HG03135 (cell line): ENCODE measurements at regions not wholly inside any gene's neighbourhood (a gene's known extent, or its start where the extent isn't known, plus 50 kb on each side); places are given as distances from the start of the nearest gene placed in this dataset.
"Not testable (repeated sequence)": the region's sequence is repeated elsewhere in the genome, so short reads cannot be mapped to it uniquely, and the experiment has no call there.

Source experiments
- ATAC-seq: cut with Tn5 transposase; IDR thresholded peaks from one replicate; pipeline ENCODE4 v1.9.1; 2021; ENCODE audit warnings: mild to moderate bottlenecking, moderate library complexity; ENCODE audit not compliant: unreplicated experiment

- no peak for ATAC-seq
Observed at GRCh38 chr1:196005426-196005825, 602.8 kb downstream of the KCNT2 start.

DNA sequence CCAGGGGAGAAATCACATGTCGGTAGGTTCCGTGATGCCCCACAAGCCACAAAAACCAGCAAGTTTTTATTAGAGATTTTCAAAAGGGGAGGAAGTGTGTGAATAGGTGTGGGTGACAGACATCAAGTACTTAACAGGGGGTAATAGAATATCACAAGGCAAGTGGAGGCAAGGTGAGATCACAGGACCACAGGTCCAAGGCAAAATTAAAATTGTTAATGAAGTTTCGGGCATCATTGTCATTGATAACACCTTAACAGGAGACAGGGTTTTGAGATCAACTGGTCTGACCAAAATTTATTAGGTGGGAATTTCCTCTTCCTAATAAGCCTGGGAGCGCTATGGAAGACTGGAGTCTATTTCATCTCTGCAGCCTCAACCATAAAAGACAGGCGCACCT, 603.9 kb downstream of the KCNT2 start:
- not testable (repeated sequence) for ATAC-seq

GRCh38 chr1:196002906-196003305, 605.3 kb downstream of the KCNT2 start:
- ATAC-seq: no peak

DNA sequence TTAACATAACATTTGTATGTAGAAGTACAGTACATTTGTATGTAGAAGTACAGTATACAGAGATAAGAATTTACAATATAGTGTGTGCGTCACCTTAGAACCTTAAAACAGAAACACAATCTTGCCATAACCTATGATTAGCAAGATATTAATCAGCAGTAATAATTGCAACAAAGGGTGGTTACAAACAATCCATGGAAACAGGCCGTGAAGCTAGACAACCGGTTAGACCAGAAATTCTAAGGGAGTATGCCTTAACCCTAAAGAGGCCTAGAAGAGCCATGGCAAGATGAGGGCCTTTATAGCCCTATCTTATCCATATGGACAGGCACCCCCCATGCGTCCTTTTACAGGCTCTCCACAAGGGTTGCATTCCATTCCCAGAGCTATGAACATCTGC, 605.9 kb downstream of the KCNT2 start:
- ATAC-seq: not testable (repeated sequence)

GRCh38 chr1:196001188-196001587, 607.1 kb downstream of the KCNT2 start:
- no peak for ATAC-seq

GRCh38 chr1:195999022-195999421, 609.2 kb downstream of the KCNT2 start:
- ATAC-seq: no peak

- no peak for ATAC-seq
Observed at GRCh38 chr1:195981448-195982139, 626.6 kb downstream of the KCNT2 start.

GRCh38 chr1:195979646-195980045, 628.6 kb downstream of the KCNT2 start:
- no peak for ATAC-seq

DNA sequence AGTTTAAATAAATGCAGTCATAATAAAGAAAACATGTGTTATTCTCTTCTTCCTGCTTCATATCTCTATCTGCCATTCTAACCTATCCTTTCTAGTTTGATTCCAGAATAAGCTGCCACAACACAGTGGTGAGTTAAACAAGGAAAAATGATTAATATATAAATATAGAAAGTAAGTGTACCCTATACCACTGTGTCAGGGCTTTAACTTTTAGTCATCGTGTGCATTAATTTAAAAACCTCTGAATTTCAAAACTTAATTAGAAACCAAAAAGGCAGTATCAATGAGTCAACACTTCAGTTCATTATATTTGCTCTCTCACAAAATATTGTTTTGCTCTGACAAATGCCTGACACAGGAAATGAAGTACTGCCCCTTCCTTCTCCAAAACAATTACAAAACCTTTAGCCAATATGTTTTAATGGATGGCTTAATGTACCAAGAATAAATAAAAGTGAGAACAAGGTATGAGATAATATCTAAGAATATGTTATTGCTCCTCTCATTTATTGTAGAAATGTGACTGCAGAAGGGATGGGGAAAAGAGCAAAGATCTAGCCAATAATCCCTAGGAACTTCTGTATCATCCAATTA, 634.8 kb downstream of the KCNT2 start:
- ATAC-seq: no peak

- no peak for ATAC-seq
Observed at GRCh38 chr1:195971589-195971988, 636.7 kb downstream of the KCNT2 start.

GRCh38 chr1:195970209-195970608, 638.0 kb downstream of the KCNT2 start:
- no peak for ATAC-seq

DNA sequence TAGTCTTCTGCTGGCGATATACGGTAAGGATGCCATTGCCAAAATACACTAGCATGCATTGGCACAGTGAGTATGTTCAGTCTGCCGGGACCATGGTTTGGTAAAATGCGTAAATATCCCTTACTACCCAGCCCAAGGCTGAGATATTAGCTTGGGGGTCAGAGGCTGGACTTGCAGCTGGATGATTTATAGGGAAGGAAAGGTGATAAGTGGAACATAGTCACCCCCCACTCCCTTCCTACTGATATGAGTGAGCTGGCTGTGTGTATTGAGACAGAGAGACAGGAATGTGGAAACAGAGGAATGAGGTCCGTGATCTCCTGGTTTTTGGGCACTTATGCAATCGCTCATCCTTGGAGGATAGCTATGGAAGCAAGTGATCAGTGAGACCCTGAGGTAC, 642.8 kb downstream of the KCNT2 start:
- ATAC-seq: no peak

DNA sequence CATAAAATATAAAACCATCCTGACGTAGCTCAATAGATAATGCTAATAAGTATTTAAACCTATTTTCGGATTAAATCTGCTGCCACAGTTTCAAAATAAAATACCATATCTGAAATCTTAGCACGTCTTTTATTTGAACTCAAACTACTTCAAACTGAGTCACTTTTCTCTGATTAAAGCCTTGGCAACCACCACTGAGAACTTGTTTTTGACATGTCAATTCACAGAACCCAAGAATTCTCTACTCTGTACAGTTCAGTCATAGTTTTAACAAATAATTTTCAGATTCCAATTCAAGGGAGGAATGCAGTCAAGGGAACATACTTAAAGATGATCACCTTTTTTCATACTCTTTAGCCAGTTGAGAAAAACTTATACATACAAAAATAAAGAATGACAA, 643.2 kb downstream of the KCNT2 start:
- no peak for ATAC-seq

- ATAC-seq: no peak
Observed at GRCh38 chr1:195964516-195964915, 643.7 kb downstream of the KCNT2 start.

- no peak for ATAC-seq
Observed at GRCh38 chr1:195962051-195962450, 646.2 kb downstream of the KCNT2 start.

DNA sequence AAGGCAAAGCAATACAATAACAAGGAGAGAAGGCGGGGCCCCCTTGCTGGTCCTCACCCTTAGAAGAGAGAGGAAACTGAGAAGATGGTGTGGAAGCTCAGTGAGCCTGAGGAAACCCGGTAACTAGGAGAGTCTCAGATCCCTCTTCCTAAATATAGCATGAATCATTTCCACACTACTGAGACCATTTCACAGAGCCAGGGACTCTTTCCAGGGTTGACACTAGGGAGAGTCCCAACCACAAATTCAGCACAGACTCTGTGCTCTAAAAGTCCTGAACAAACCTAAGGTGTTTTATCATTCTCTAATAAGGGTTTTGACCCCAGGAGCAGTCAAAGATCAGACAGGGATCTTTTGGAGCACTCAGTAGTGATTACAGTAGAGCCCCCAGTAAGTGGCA, 647.7 kb downstream of the KCNT2 start:
- no peak for ATAC-seq

DNA sequence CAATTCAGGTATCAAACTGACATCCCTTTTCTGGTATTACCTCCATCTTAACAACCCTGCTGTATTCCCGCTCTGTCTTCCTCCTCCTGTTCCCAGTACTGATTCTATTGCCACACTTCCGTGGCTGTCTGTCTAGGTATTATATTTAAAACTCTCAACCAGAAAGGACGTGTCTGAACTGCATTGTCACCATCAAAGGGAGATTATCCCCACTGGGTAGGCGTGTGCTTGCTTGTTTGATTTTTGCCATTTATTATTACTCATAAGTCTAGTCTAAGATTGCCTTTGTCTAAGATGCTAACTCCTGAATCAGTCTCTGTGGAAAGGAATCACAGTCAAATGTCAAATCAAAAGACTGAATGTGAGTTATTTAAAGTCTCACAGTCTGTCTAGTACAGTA, 650.1 kb downstream of the KCNT2 start:
- ATAC-seq: no peak

DNA sequence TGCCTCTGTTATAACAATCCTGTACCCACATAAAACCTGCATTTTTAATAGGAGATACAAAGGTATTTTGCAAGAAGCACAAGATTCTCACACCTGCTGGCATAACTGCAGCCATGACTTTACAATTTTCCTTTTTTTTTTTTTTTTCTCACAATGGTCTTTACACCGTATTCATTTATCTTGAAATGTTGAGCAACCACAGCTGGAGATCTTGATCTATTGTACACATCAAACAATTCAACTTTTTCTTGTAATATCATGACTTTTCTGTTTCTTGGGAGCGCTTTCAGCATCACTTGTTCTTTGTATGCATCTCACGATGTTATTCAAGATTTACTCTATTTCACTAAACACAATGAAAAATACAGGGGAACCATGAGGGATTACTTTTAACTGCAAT, 651.4 kb downstream of the KCNT2 start:
- ATAC-seq: no peak

- ATAC-seq: no peak
Observed at GRCh38 chr1:195954848-195955247, 653.4 kb downstream of the KCNT2 start.

DNA sequence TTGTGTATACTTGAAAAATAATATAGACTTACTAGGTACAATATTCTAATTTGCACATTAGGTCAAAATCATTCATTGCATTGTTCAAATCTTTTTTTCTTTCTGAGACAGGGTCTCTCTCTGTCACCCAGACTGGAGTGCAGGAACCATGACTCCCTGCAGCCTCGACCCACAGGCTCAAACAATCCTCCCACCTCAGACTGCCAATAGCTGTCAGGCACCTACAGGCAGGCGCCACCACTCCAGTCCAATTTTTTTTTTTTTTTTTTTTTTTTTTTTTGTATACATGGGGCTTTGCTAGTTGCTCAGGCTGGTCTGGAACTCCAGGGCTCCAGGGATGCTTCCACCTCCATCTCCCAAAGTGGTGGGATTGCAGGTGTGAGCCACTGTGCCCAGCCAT, 656.9 kb downstream of the KCNT2 start:
- ATAC-seq: no peak

DNA sequence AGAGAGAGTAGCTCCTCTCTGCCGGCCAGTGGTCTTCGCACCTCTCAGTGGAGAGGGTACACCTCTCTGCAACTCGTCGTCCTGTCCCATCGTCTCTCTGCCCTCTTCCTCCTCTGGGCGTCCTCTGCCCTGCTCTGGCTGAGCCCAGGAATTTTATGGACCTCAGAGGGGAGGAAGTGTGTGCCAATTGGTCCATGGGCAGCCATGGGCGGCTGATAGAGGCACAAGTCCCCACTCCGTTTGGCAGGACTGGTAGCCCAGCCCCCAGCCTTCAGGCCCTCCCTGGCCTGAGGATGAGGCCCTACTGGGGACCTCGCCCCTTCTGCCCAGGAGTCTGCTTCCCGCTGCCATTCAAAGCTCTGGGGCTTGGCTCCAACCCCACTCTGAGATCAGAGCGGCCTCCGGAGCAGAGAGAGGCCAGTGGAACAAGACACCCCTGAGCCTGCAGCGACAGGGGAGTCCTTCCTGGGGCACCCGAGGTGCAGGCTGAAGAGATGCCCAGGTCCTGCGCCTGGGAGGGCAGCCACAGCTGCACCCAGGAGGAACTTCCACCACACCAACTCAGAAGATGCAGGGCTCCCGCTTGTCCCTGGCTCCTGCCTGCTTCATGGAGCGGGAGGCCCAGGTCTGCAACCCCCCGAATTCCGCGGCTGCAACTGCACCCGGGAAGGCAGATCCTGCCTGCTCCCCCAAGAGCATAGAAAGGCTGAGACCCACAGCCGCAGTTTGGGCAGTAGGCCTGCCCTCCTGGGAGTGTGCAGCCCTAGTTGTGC, 659.9 kb downstream of the KCNT2 start:
- no peak for ATAC-seq

- no peak for ATAC-seq
Observed at GRCh38 chr1:195946500-195946899, 661.7 kb downstream of the KCNT2 start.
